IMR-90 (cell line): ENCODE measurements at regions not wholly inside any gene's neighbourhood (a gene's known extent, or its start where the extent isn't known, plus 50 kb on each side); places are given as distances from the start of the nearest gene placed in this dataset.

ENCODE experiments used
- ATAC-seq: fragments of 200-7000 bp; cut with Tn5 transposase; 2 replicates; pipeline ENCODE4 v1.9.1; 2020; ENCODE audit warnings: low read depth, mild to moderate bottlenecking, moderate library complexity
- BruUV-seq: library from RNA; stranded (reverse); fragments of 400-500 nt; replicated peaks from 2 replicates; lab custom pipeline; 2021; lab: Mats Ljungman, UMichigan
- CTCF ChIA-PET: fragments of 300-600 bp; formaldehyde crosslinking; extraction: SDS; loops from one replicate; lab custom pipeline; 2021; ENCODE audit warnings: antibody characterized with exemption; lab: Yijun Ruan, JAX
- POLR2A ChIA-PET: fragments of 300-600 bp; sonication (Branson Sonifier 250); formaldehyde crosslinking; loops from one replicate; lab custom pipeline; 2022; ENCODE audit warnings: antibody characterized with exemption; ENCODE audit not compliant: unreplicated experiment; lab: Charles Lee
- DNase-seq: peaks from one replicate; pipeline ENCODE4 v3.0.0; 2013
- H2AFZ ChIP-seq: replicated peaks from 2 replicates; pipeline ENCODE3; 2013; ENCODE audit warnings: low read length, mild to moderate bottlenecking; ENCODE audit not compliant: poor library complexity
- H2AK5ac ChIP-seq: 2 replicates; pipeline ENCODE4 v1.6.1; 2013; ENCODE audit warnings: low read depth, low read length, inconsistent platforms
- H2AK9ac ChIP-seq: replicated peaks from 2 replicates; pipeline ENCODE3; 2013; ENCODE audit warnings: mild to moderate bottlenecking, low read depth, low read length, moderate library complexity; ENCODE audit not compliant: poor library complexity
- H2BK120ac ChIP-seq: 2 replicates; pipeline ENCODE4 v1.6.1; 2013; ENCODE audit warnings: low read depth, low read length, inconsistent platforms
- H2BK15ac ChIP-seq: 3 replicates; pipeline ENCODE4 v1.6.1; 2013; ENCODE audit warnings: low read depth, low read length, inconsistent platforms
- H2BK20ac ChIP-seq: 2 replicates; pipeline ENCODE4 v1.6.1; 2013; ENCODE audit warnings: low read depth, mild to moderate bottlenecking, inconsistent platforms, low read length, moderate library complexity
- H2BK5ac ChIP-seq: 2 replicates; pipeline ENCODE4 v1.6.1; 2013; ENCODE audit warnings: mild to moderate bottlenecking, low read depth, low read length, inconsistent platforms; ENCODE audit not compliant: poor library complexity, severe bottlenecking
- H3K14ac ChIP-seq: replicated peaks from 2 replicates; pipeline ENCODE4 v1.6.1; 2013; ENCODE audit warnings: low read depth, low read length, inconsistent platforms
- H3K18ac ChIP-seq: 2 replicates; pipeline ENCODE4 v1.6.1; 2013; ENCODE audit warnings: low read depth, low read length, control low read depth
- H3K23ac ChIP-seq: 2 replicates; pipeline ENCODE4 v1.6.1; 2013; ENCODE audit warnings: low read depth, low read length, inconsistent platforms
- H3K27ac ChIP-seq: 2 replicates; pipeline ENCODE4 v1.5.1; 2013; ENCODE audit warnings: mild to moderate bottlenecking, control low read depth, low read length; ENCODE audit not compliant: insufficient read depth
- H3K27me3 ChIP-seq: 2 replicates; pipeline ENCODE4 v1.6.1; 2013; ENCODE audit warnings: low read length; ENCODE audit not compliant: control insufficient read depth, insufficient read depth
- H3K36me3 ChIP-seq: 2 replicates; pipeline ENCODE4 v1.6.1; 2013; ENCODE audit warnings: low read length, mixed read lengths; ENCODE audit not compliant: control insufficient read depth, insufficient read depth
- H3K4ac ChIP-seq: 2 replicates; pipeline ENCODE4 v1.6.1; 2013; ENCODE audit warnings: low read depth, low read length, inconsistent platforms
- H3K4me1 ChIP-seq: 2 replicates; pipeline ENCODE4 v1.6.1; 2013; ENCODE audit warnings: low read length, mixed read lengths; ENCODE audit not compliant: control insufficient read depth, insufficient read depth
- H3K4me2 ChIP-seq: 2 replicates; pipeline ENCODE4 v1.6.1; 2013; ENCODE audit warnings: low read depth, mild to moderate bottlenecking, control low read depth, low read length, moderate library complexity
- H3K4me3 ChIP-seq: 2 replicates; pipeline ENCODE4 v1.5.1; 2013; ENCODE audit warnings: low read depth, mild to moderate bottlenecking, control low read depth, low read length, moderate library complexity; ENCODE audit not compliant: insufficient read depth
- H3K56ac ChIP-seq: 2 replicates; pipeline ENCODE4 v1.6.1; 2013; ENCODE audit warnings: low read length, inconsistent platforms; ENCODE audit not compliant: insufficient read depth; ENCODE audit errors: extremely low read depth
- H3K79me1 ChIP-seq, 2 experiments: 2 replicates each; pipeline ENCODE4 v1.6.1; 2013; ENCODE audit warnings: low read length in 2 of 2, inconsistent platforms in 1 of 2, low read depth in 1 of 2
- H3K9ac ChIP-seq: 2 replicates; pipeline ENCODE4 v1.6.1; 2013; ENCODE audit warnings: low read depth, low read length, control low read depth
- H3K9me1 ChIP-seq: 2 replicates; pipeline ENCODE4 v1.6.1; 2013; ENCODE audit warnings: low read length, inconsistent platforms; ENCODE audit not compliant: insufficient read depth
- H3K9me3 ChIP-seq: 2 replicates; pipeline ENCODE4 v1.6.1; 2013; ENCODE audit warnings: low read length; ENCODE audit not compliant: control insufficient read depth, insufficient read depth
- H4K20me1 ChIP-seq: 2 replicates; pipeline ENCODE4 v1.6.1; 2013; ENCODE audit warnings: low read length, inconsistent platforms; ENCODE audit not compliant: insufficient read depth
- H4K5ac ChIP-seq: 2 replicates; pipeline ENCODE4 v1.6.1; 2013; ENCODE audit warnings: mild to moderate bottlenecking, low read depth, low read length, control low read depth
- H4K8ac ChIP-seq, 2 experiments: 2 replicates each; pipeline ENCODE4 v1.6.1; 2013; ENCODE audit warnings: low read depth in 2 of 2, low read length in 2 of 2, control low read depth in 1 of 2, inconsistent platforms in 1 of 2
- H4K91ac ChIP-seq: 2 replicates; pipeline ENCODE4 v1.6.1; 2013; ENCODE audit warnings: low read depth, low read length, inconsistent platforms; ENCODE audit not compliant: insufficient read depth
- BHLHE40 ChIP-seq: fragments of 150-350 bp; IDR thresholded peaks from 2 replicates; pipeline ENCODE4 v1.6.1; 2016; ENCODE audit warnings: mild to moderate bottlenecking, low read depth, low read length
- CEBPB ChIP-seq: IDR thresholded peaks from 2 replicates; pipeline ENCODE4 v1.6.1; 2012; ENCODE audit warnings: low read depth, low read length, improper control_type of control experiment
- CHD1 ChIP-seq: IDR thresholded peaks from 2 replicates; pipeline ENCODE4 v1.6.1; 2012; ENCODE audit warnings: low read depth, low read length, improper control_type of control experiment
- CTCF ChIP-seq: conservative IDR thresholded peaks from 2 replicates; pipeline ENCODE4 v1.5.1; 2012; ENCODE audit warnings: mild to moderate bottlenecking, low read depth, low read length, improper control_type of control experiment
- ELK1 ChIP-seq: fragments of 150-350 bp; IDR thresholded peaks from 2 replicates; pipeline ENCODE4 v1.6.1; 2016; ENCODE audit warnings: low read depth, mild to moderate bottlenecking, low read length, moderate library complexity, borderline replicate concordance
- FOS ChIP-seq: fragments of 150-350 bp; IDR thresholded peaks from 2 replicates; pipeline ENCODE4 v1.6.1; 2016; ENCODE audit warnings: low read depth, low read length
- MAFK ChIP-seq: IDR thresholded peaks from 2 replicates; pipeline ENCODE4 v1.6.1; 2012; ENCODE audit warnings: low read depth, low read length, improper control_type of control experiment
- MAZ ChIP-seq: IDR thresholded peaks from 2 replicates; pipeline ENCODE4 v1.6.1; 2012; ENCODE audit warnings: low read depth, mild to moderate bottlenecking, low read length, improper control_type of control experiment, moderate library complexity, borderline replicate concordance
- MXI1 ChIP-seq: IDR thresholded peaks from 2 replicates; pipeline ENCODE4 v1.6.1; 2012; ENCODE audit warnings: low read depth, mild to moderate bottlenecking, low read length, moderate library complexity, borderline replicate concordance
- NFE2L2 ChIP-seq: fragments of 150-350 bp; IDR thresholded peaks from 2 replicates; pipeline ENCODE4 v1.6.1; 2016; ENCODE audit warnings: low read depth, mild to moderate bottlenecking, low read length
- POLR2A ChIP-seq: IDR thresholded peaks from 2 replicates; pipeline ENCODE4 v1.6.1; 2012; ENCODE audit warnings: mild to moderate bottlenecking, low read depth, low read length
- RAD21 ChIP-seq: IDR thresholded peaks from 2 replicates; pipeline ENCODE4 v1.6.1; 2012; ENCODE audit warnings: low read length, improper control_type of control experiment
- RCOR1 ChIP-seq: IDR thresholded peaks from 2 replicates; pipeline ENCODE4 v1.6.1; 2012; ENCODE audit warnings: mild to moderate bottlenecking, low read length, improper control_type of control experiment; ENCODE audit not compliant: insufficient replicate concordance
- RFX5 ChIP-seq: IDR thresholded peaks from 2 replicates; pipeline ENCODE4 v1.8.0; 2012; ENCODE audit warnings: low read depth, mild to moderate bottlenecking, low read length, moderate library complexity
- SMC3 ChIP-seq: fragments of 150-350 bp; IDR thresholded peaks from 2 replicates; pipeline ENCODE4 v1.6.1; 2016; ENCODE audit warnings: low read depth, mild to moderate bottlenecking, antibody characterized with exemption, low read length, moderate library complexity
- USF2 ChIP-seq: fragments of 150-350 bp; IDR thresholded peaks from 2 replicates; pipeline ENCODE4 v1.6.1; 2017; ENCODE audit warnings: mild to moderate bottlenecking, antibody characterized with exemption, low read length, low read depth
- WGBS, 2 experiments: methylation state at CpG; one replicate each; pipeline versions ENCODE4 v1.1.5 to v1.1.7; 2013; ENCODE audit warnings: missing lambda C conversion rate in 2 of 2; ENCODE audit not compliant: insufficient read length in 1 of 2; ENCODE audit errors: extremely low coverage in 2 of 2; 5-methylcytosine and 5-hydroxymethylcytosine counted together
- dilution Hi-C: fragments of 300-500 bp; cut with HindIII; formaldehyde crosslinking; loops from one replicate; pipeline ENCODE4 v1.14.3; 2018; ENCODE audit warnings: low sequenced_read_pairs; ENCODE audit not compliant: unreplicated experiment
- in situ Hi-C: fragments of 300-500 bp; cut with MboI; formaldehyde crosslinking; loops from 3 replicates; pipeline ENCODE4 v1.14.3; 2019; ENCODE audit warnings: low sequenced_read_pairs, inconsistent platforms, mixed read lengths
- intact Hi-C: fragments of 100-400 bp; cut with micrococcal nuclease; formaldehyde crosslinking; loops from 2 replicates; pipeline ENCODE4 v1.10.0; 2022

- DNase-seq (no peak), ATAC-seq (no peak)
- Histone ChIP-seq H2BK20ac (no peak overlapping the region), H4K5ac (no peak overlapping the region), H3K4me1 (no peaks in the 10 kb centered on the region), H3K23ac (no peak overlapping the region), H3K14ac (no peak overlapping the region), H3K9me3 (peaks cover 11% of the 10 kb centered on the region), H3K9ac (no peak overlapping the region), H2BK120ac (no peak overlapping the region), H3K4ac (no peak overlapping the region), H3K56ac (no peak overlapping the region), H2BK15ac (no peak overlapping the region), H3K9me1 (no peaks in the 10 kb centered on the region), H4K20me1 (no peaks in the 10 kb centered on the region), H3K27me3 (no peaks in the 10 kb centered on the region), H4K91ac (no peak overlapping the region), H2BK5ac (no peak overlapping the region), H2AFZ (no peak overlapping the region), H3K27ac (no peak overlapping the region), H2AK5ac (no peak overlapping the region), H3K36me3 (no peaks in the 10 kb centered on the region), H3K79me1 (no peaks in the 10 kb centered on the region), H4K8ac (no peak overlapping the region), H2AK9ac (no peak overlapping the region), H3K18ac (no peak overlapping the region), H3K4me2 (no peak overlapping the region), H3K4me3 (no peak overlapping the region)
- in situ Hi-C loops (no loop called here), dilution Hi-C loops (no loop called here), intact Hi-C loops (no loop called here)
- POLR2A ChIA-PET: no interaction called here
- TF ChIP-seq ELK1 (no peak), RAD21 (no peak), CHD1 (no peak), CEBPB (no peak), RFX5 (no peak), MAFK (no peak), POLR2A (no peak), CTCF (no peak), BHLHE40 (no peak), SMC3 (no peak), FOS (no peak), MAZ (no peak), MXI1 (no peak), USF2 (no peak), NFE2L2 (no peak), RCOR1 (no peak)
- WGBS, 2 experiments: 28% methylated on average over 2 of the region's 6 CpGs; no CpG with 5 or more reads in 1 of the 2 experiments
- no TSS peak for BruUV-seq
- CTCF ChIA-PET: no interaction called here
Observed at GRCh38 chr17:26782153-26782552, 511.8 kb upstream of the WSB1 start.
